Cardiac fibroblast (primary cell): ENCODE measurements at regions not wholly inside any gene's neighbourhood (a gene's known extent, or its start where the extent isn't known, plus 50 kb on each side); places are given as distances from the start of the nearest gene placed in this dataset.

ENCODE experiments used
- DNase-seq, 2 donors: peaks; one replicate each; pipeline versions ENCODE4 v3.0.0 to v3.0.0-alpha.2; 2010; ENCODE audit warnings: low read depth in 2 of 2
- H3K4me3 ChIP-seq, 2 donors: replicated peaks in 1 of 2; 1 replicate in 1 of 2; 2 replicates in 1 of 2; pipeline ENCODE4 v1.5.1; 2011; ENCODE audit warnings: low read depth in 2 of 2, low read length in 2 of 2, mild to moderate bottlenecking in 2 of 2, moderate library complexity in 1 of 2
- CTCF ChIP-seq: IDR thresholded peaks from one replicate; pipeline ENCODE4 v1.5.1; 2011; ENCODE audit warnings: low read depth, mild to moderate bottlenecking, low read length, inconsistent platforms

DNA sequence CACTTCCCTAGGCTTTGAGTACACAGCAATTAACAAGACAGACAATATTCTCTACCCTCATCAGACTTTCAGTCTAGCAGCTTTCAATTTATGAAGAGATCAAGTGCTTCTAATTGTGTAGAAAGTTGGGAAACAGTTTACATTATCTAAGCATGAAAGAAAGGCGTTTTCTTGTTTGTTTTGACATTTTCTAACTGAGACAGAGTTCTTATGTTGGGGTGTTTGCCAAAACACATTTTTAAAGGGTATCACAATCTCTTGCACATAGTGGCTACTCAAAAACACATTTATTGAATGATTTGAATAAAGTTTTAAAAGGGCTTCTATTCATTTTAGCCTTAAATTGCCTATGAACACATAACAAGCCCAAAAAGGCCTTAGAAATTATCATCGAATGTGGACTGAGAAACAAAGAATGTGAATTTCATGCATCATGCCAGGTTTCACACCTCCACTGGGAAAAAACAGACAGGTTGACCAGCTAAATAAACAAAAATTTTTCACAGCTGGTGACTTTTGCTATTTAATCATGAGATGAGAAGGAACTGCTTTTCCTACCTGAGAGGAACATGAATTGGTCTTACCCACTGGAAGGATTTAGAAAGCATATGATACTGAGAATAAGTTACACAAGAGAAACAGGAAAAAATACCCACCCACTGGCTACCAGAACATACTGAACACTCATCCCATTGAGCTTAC, 394.5 kb upstream of the PKN2 start:
- DNase-seq: no peak
- no peak for TF ChIP-seq CTCF
- no peak overlapping the region for H3K4me3 ChIP-seq

GRCh38 chr1:88291611-88292354, 392.3 kb upstream of the PKN2 start:
- DNase-seq: no peak
- TF ChIP-seq CTCF: no peak
- no peak overlapping the region for H3K4me3 ChIP-seq

GRCh38 chr1:88293691-88294190, 390.3 kb upstream of the PKN2 start:
- DNase-seq: no peak
- no peak for TF ChIP-seq CTCF

GRCh38 chr1:88296227-88296626, 387.8 kb upstream of the PKN2 start:
- DNase-seq: no peak
- no peak overlapping the region for H3K4me3 ChIP-seq
- no peak for TF ChIP-seq CTCF

More at GRCh38 chr1:88293691-88294190, 390.3 kb upstream of the PKN2 start:
- H3K4me3 ChIP-seq: no peak overlapping the region

- no peak overlapping the region for H3K4me3 ChIP-seq
- no peak for DNase-seq
- no peak for TF ChIP-seq CTCF
Observed at GRCh38 chr1:88296642-88297041, 387.4 kb upstream of the PKN2 start.

DNA sequence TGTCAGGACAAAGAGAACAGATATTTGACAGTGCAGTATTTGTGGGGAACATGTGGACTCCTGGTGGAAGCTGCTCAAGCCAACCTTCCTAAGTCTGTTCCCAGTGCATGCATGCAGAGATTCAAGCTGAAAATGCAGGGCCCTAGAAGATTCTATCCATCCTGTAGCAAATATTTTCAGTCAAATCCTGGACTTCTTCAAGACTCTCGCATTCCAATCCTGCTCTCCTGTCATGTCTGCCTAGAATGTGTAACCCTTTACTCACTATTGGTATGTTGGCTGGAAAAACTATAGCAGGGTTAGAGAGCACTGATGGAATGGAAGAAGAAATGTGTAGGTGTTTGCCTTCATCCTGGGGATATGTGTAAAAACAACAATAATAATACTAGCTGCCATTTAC, 385.6 kb upstream of the PKN2 start:
- no peak for DNase-seq
- H3K4me3 ChIP-seq: no peak overlapping the region
- no peak for TF ChIP-seq CTCF
